ENCODE measurements at regions not wholly inside any gene's neighbourhood (a gene's known extent, or its start where the extent isn't known, plus 50 kb on each side); places are given as distances from the start of the nearest gene placed in this dataset.

- TF ChIP-seq CTCF (conservative IDR thresholded peaks at IDR 0.05; ENCODE audit: low read length) (no peak), EZH2phosphoT487 (IDR thresholded peaks at IDR 0.05; ENCODE audit: borderline replicate concordance) (no peak)
These were observed 234.9 kb upstream of the AMOT start for GRCh38 chrX:113075521-113075920.
